SK-N-SH (cell line): ENCODE measurements at regions not wholly inside any gene's neighbourhood (a gene's known extent, or its start where the extent isn't known, plus 50 kb on each side); places are given as distances from the start of the nearest gene placed in this dataset.

Experiments used
- CTCF ChIA-PET: fragments of 300-600, 350-600 bp; formaldehyde crosslinking; extraction: SDS; loops from one replicate; lab custom pipeline; 2021; lab: Yijun Ruan, JAX
- POLR2A ChIA-PET: fragments of 350-600 bp; sonication (Branson Sonifier 250); formaldehyde crosslinking; extraction: SDS; loops from one replicate; lab custom pipeline; 2020; ENCODE audit warnings: antibody characterized with exemption, inconsistent platforms; lab: Yijun Ruan, JAX
- DNase-seq: peaks from one replicate; pipeline ENCODE4 v3.0.0; 2012
- H2AFZ ChIP-seq: fragments of 200-600 bp; sonication (generic); 2 replicates; pipeline ENCODE4 v1.8.1; 2016; ENCODE audit warnings: antibody characterized with exemption, mild to moderate bottlenecking, low read depth
- H3F3A ChIP-seq: fragments of 200-600 bp; sonication (generic); replicated peaks from 2 replicates; pipeline ENCODE3; 2016; ENCODE audit warnings: antibody characterized with exemption, mild to moderate bottlenecking; ENCODE audit not compliant: insufficient read depth
- H3K27ac ChIP-seq, 2 experiments: fragments of 200-500 bp in 1 of 2; fragments of 200-600 bp in 1 of 2; sonication (Bioruptor generic) in 1 of 2; sonication (generic), shearing (Covaris generic) in 1 of 2; 2 replicates each; pipeline versions ENCODE4 v1.5.1 to v1.6.1; 2014 to 2016; ENCODE audit warnings: low read depth in 2 of 2, inconsistent platforms in 1 of 2, low read length in 1 of 2, mild to moderate bottlenecking in 1 of 2, mixed read lengths in 1 of 2
- H3K27me3 ChIP-seq: fragments of 200-600 bp; sonication (generic), shearing (Covaris generic); 2 replicates; pipeline ENCODE4 v1.6.1; 2016; ENCODE audit warnings: mixed run types; ENCODE audit not compliant: insufficient read depth
- H3K36me3 ChIP-seq, 2 experiments: fragments of 200-500 bp in 1 of 2; fragments of 200-600 bp in 1 of 2; sonication (Bioruptor generic) in 1 of 2; sonication (generic) in 1 of 2; replicated peaks in 1 of 2; 2 replicates each; pipeline versions ENCODE3 to v1.5.1; 2014 to 2016; ENCODE audit warnings: low read length in 1 of 2, mild to moderate bottlenecking in 1 of 2; ENCODE audit not compliant: insufficient read depth in 2 of 2, control insufficient read depth in 1 of 2
- H3K4me1 ChIP-seq, 2 experiments: fragments of 200-500 bp in 1 of 2; fragments of 200-600 bp in 1 of 2; sonication (Bioruptor generic) in 1 of 2; sonication (generic), shearing (Covaris generic) in 1 of 2; 2 replicates each; pipeline versions ENCODE4 v1.5.1 to v1.6.1; 2014 to 2016; ENCODE audit warnings: low read depth in 1 of 2, low read length in 1 of 2, mixed run types in 1 of 2; ENCODE audit not compliant: insufficient read depth in 2 of 2, control insufficient read depth in 1 of 2
- H3K4me2 ChIP-seq: fragments of 200-600 bp; sonication (generic), shearing (Covaris generic); 2 replicates; pipeline ENCODE4 v1.6.1; 2017; ENCODE audit warnings: mixed run types
- H3K4me3 ChIP-seq, 2 experiments: fragments of 200-500 bp in 1 of 2; fragments of 200-600 bp in 1 of 2; sonication (Bioruptor generic) in 1 of 2; sonication (generic), shearing (Covaris generic) in 1 of 2; 2 replicates each; pipeline versions ENCODE4 v1.5.1 to v1.8.1; 2014 to 2016; ENCODE audit warnings: low read depth in 2 of 2, inconsistent platforms in 1 of 2, low read length in 1 of 2, mild to moderate bottlenecking in 1 of 2, mixed read lengths in 1 of 2, moderate library complexity in 1 of 2
- H3K79me2 ChIP-seq: fragments of 200-600 bp; sonication (generic); 2 replicates; pipeline ENCODE4 v1.8.1; 2017; ENCODE audit warnings: mild to moderate bottlenecking; ENCODE audit not compliant: insufficient read depth
- H3K9ac ChIP-seq: fragments of 200-600 bp; sonication (generic); 2 replicates; pipeline ENCODE4 v1.6.1; 2017; ENCODE audit warnings: mixed run types
- H3K9me2 ChIP-seq: fragments of 200-600 bp; sonication (generic); 2 replicates; pipeline ENCODE4 v1.6.1; 2017; ENCODE audit warnings: mixed run types
- H3K9me3 ChIP-seq: fragments of 200-600 bp; sonication (generic); 2 replicates; pipeline ENCODE4 v1.6.1; 2017; ENCODE audit warnings: mixed run types, mild to moderate bottlenecking, moderate library complexity
- H4K20me1 ChIP-seq: fragments of 200-600 bp; sonication (generic); 2 replicates; pipeline ENCODE4 v1.6.1; 2017; ENCODE audit warnings: mild to moderate bottlenecking, mixed run types; ENCODE audit not compliant: insufficient read depth
- CHD2 ChIP-seq: fragments of 150-350 bp; IDR thresholded peaks from 2 replicates; pipeline ENCODE4 v1.6.1; 2018; ENCODE audit warnings: low read length; ENCODE audit not compliant: partially characterized antibody
- ELF1 ChIP-seq: IDR thresholded peaks from 2 replicates; pipeline ENCODE4 v1.4.0; 2012
- FOSL2 ChIP-seq: IDR thresholded peaks from 2 replicates; pipeline ENCODE4 v1.4.0; 2012; ENCODE audit warnings: low read depth, mild to moderate bottlenecking, moderate library complexity, borderline replicate concordance
- FOXM1 ChIP-seq: IDR thresholded peaks from 2 replicates; pipeline ENCODE4 v1.4.0; 2012; ENCODE audit warnings: low read depth, mild to moderate bottlenecking
- GATA2 ChIP-seq: sonication (generic); formaldehyde crosslinking; IDR thresholded peaks from 2 replicates; pipeline ENCODE4 v1.5.0; 2020; ENCODE audit warnings: mild to moderate bottlenecking, missing genetic modification reagents
- IRF3 ChIP-seq: fragments of 150-350 bp; IDR thresholded peaks from 2 replicates; pipeline ENCODE4 v1.6.1; 2016; ENCODE audit warnings: mild to moderate bottlenecking, low read depth, low read length
- JUND ChIP-seq: IDR thresholded peaks from 2 replicates; pipeline ENCODE4 v1.4.0; 2012
- MXI1 ChIP-seq: IDR thresholded peaks from 2 replicates; pipeline ENCODE4 v1.6.1; 2012; ENCODE audit warnings: mild to moderate bottlenecking, low read depth, low read length, improper control_type of control experiment
- PBX3 ChIP-seq: IDR thresholded peaks from 2 replicates; pipeline ENCODE4; 2012
- POLR2AphosphoS5 ChIP-seq: IDR thresholded peaks from 2 replicates; pipeline ENCODE4 v1.6.1; 2012; ENCODE audit warnings: low read depth, low read length
- RAD21 ChIP-seq: IDR thresholded peaks from 2 replicates; pipeline ENCODE4 v1.6.1; 2012; ENCODE audit warnings: mild to moderate bottlenecking, low read length
- RCOR1 ChIP-seq: fragments of 150-350 bp; IDR thresholded peaks from 2 replicates; pipeline ENCODE4 v1.6.1; 2017; ENCODE audit warnings: antibody characterized with exemption, low read length
- RXRA ChIP-seq: IDR thresholded peaks from 2 replicates; pipeline ENCODE4 v1.4.0; 2012; ENCODE audit warnings: low read depth, mild to moderate bottlenecking, borderline replicate concordance
- SIN3A ChIP-seq: IDR thresholded peaks from 2 replicates; pipeline ENCODE4 v1.6.1; 2012; ENCODE audit warnings: low read depth, mild to moderate bottlenecking, low read length, moderate library complexity, borderline replicate concordance
- SMC3 ChIP-seq: IDR thresholded peaks from 2 replicates; pipeline ENCODE4 v1.6.1; 2012; ENCODE audit warnings: low read depth, low read length, improper control_type of control experiment
- TAF1 ChIP-seq: IDR thresholded peaks from 2 replicates; pipeline ENCODE4 v1.6.1; 2012; ENCODE audit warnings: low read depth, mild to moderate bottlenecking, low read length, moderate library complexity, borderline replicate concordance
- TCF12 ChIP-seq: IDR thresholded peaks from 2 replicates; pipeline ENCODE4 v1.4.0; 2012
- TEAD4 ChIP-seq: IDR thresholded peaks from 2 replicates; pipeline ENCODE4 v1.4.0; 2012; ENCODE audit warnings: mild to moderate bottlenecking, borderline replicate concordance; ENCODE audit not compliant: insufficient read depth
- USF1 ChIP-seq: IDR thresholded peaks from 2 replicates; pipeline ENCODE4 v1.4.0; 2012; ENCODE audit warnings: low read depth, borderline replicate concordance
- ZBTB33 ChIP-seq: IDR thresholded peaks from 2 replicates; pipeline ENCODE4 v1.4.0; 2012; ENCODE audit warnings: low read depth, borderline replicate concordance
- WGBS: methylation state at CpG from one replicate; pipeline ENCODE4 v1.1.6; 2017; ENCODE audit warnings: low lambda C conversion rate; 5-methylcytosine and 5-hydroxymethylcytosine counted together

GRCh38 chr4:60930866-60931265, 269.3 kb upstream of the ADGRL3 start:
- no peak overlapping the region for H3K4me2 ChIP-seq
- no peak overlapping the region for H3K9ac ChIP-seq
- H3K36me3 ChIP-seq: no peaks in the 10 kb centered on the region
- no peak overlapping the region for H3K27ac ChIP-seq
- no peaks in the 10 kb centered on the region for H3K9me2 ChIP-seq
- H3K27me3 ChIP-seq: no peaks in the 10 kb centered on the region
- no peaks in the 10 kb centered on the region for H4K20me1 ChIP-seq
- H3K4me3 ChIP-seq: no peak overlapping the region
- no peaks in the 10 kb centered on the region for H3K9me3 ChIP-seq
- TF ChIP-seq CHD2: no peak
- TF ChIP-seq, all 33 proteins: peak for 0
- ChIA-PET POLR2A (no interaction called here), CTCF (no interaction called here)
- DNase-seq: no peak
- WGBS: 42% methylated on average over 3 of the region's 3 CpGs
- H3K4me1 ChIP-seq: no peaks in the 10 kb centered on the region
- H3K79me2 ChIP-seq: no peaks in the 10 kb centered on the region
- no peak overlapping the region for H2AFZ ChIP-seq
- H3F3A ChIP-seq: no peaks in the 10 kb centered on the region

- 33% methylated on average over 4 of the region's 4 CpGs for WGBS
- no peak overlapping the region for H3K27ac ChIP-seq
- no peak overlapping the region for H3K4me3 ChIP-seq
- no peaks in the 10 kb centered on the region for H3K4me1 ChIP-seq
- H3K36me3 ChIP-seq: no peaks in the 10 kb centered on the region
- TF ChIP-seq USF1 (no peak), TEAD4 (no peak), TAF1 (no peak), FOXM1 (no peak), MXI1 (no peak), RAD21 (no peak), ZBTB33 (no peak), PBX3 (no peak), GATA2 (CRISPR knock-in tag) (no peak), POLR2AphosphoS5 (no peak), RCOR1 (no peak), FOSL2 (no peak), TCF12 (no peak), IRF3 (no peak), ELF1 (no peak), SMC3 (no peak), SIN3A (no peak), CHD2 (no peak), RXRA (no peak), JUND (no peak)
- POLR2A ChIA-PET: no interaction called here
- H3F3A ChIP-seq: no peaks in the 10 kb centered on the region
- no peak overlapping the region for H3K4me2 ChIP-seq
- H3K9me2 ChIP-seq: no peaks in the 10 kb centered on the region
- no peak for DNase-seq
- H3K9ac ChIP-seq: no peak overlapping the region
- H3K27me3 ChIP-seq: no peaks in the 10 kb centered on the region
- no peak overlapping the region for H2AFZ ChIP-seq
- H4K20me1 ChIP-seq: no peaks in the 10 kb centered on the region
- no peaks in the 10 kb centered on the region for H3K79me2 ChIP-seq
- H3K9me3 ChIP-seq: no peaks in the 10 kb centered on the region
- CTCF ChIA-PET: interaction anchor here (0.6 kb wide), 1 partner anchor 247 kb away, joined by 3 read pairs; no protein-coding TSS in a partner anchor
These were observed 265.4 kb upstream of the ADGRL3 start for GRCh38 chr4:60934566-60935295.
